Mucosa of rectum (tissue), 2 donors: ENCODE measurements at regions not wholly inside any gene's neighbourhood (a gene's known extent, or its start where the extent isn't known, plus 50 kb on each side); places are given as distances from the start of the nearest gene placed in this dataset.

ENCODE experiments used
- H3K27ac ChIP-seq, 2 donors: one replicate each; pipeline ENCODE4 v1.7.0; 2013; ENCODE audit warnings: inconsistent platforms in 2 of 2, low read depth in 2 of 2, low read length in 2 of 2
- H3K27me3 ChIP-seq, 2 donors: one replicate each; pipeline ENCODE4 v1.7.0; 2013; ENCODE audit warnings: low read length in 2 of 2; ENCODE audit not compliant: control insufficient read depth in 2 of 2, insufficient read depth in 2 of 2
- H3K36me3 ChIP-seq, 2 donors: one replicate each; pipeline ENCODE4 v1.7.0; 2013; ENCODE audit warnings: low read length in 2 of 2; ENCODE audit not compliant: control insufficient read depth in 2 of 2, insufficient read depth in 2 of 2
- H3K4me1 ChIP-seq, 2 donors: one replicate each; pipeline ENCODE4 v1.7.0; 2013; ENCODE audit warnings: low read length in 2 of 2, mild to moderate bottlenecking in 1 of 2; ENCODE audit not compliant: control insufficient read depth in 2 of 2, insufficient read depth in 2 of 2
- H3K4me3 ChIP-seq, 2 donors: one replicate each; pipeline ENCODE4 v1.7.0; 2013; ENCODE audit warnings: low read length in 2 of 2
- H3K9ac ChIP-seq, 2 donors: one replicate each; pipeline ENCODE4 v1.7.0; 2013; ENCODE audit warnings: low read length in 2 of 2, low read depth in 1 of 2, mild to moderate bottlenecking in 1 of 2
- H3K9me3 ChIP-seq, 2 donors: one replicate each; pipeline ENCODE4 v1.7.0; 2013; ENCODE audit warnings: low read length in 2 of 2; ENCODE audit not compliant: control insufficient read depth in 2 of 2
- donor health status: healthy.
- donor health status: Normal muscosa, but diverticular disease.

GRCh38 chr12:86379337-86379736 lies 123.1 kb upstream of the MGAT4C start:
- no peak overlapping the region for H3K27ac ChIP-seq
- H3K27me3 ChIP-seq: no peaks in the 10 kb centered on the region
- no peaks in the 10 kb centered on the region for H3K36me3 ChIP-seq
- no peak overlapping the region for H3K4me3 ChIP-seq
- no peak overlapping the region for H3K9ac ChIP-seq
- H3K4me1 ChIP-seq: no peaks in the 10 kb centered on the region
- H3K9me3 ChIP-seq: no peaks in the 10 kb centered on the region

- Histone ChIP-seq H3K4me3 (no peak overlapping the region), H3K9ac (no peak overlapping the region), H3K4me1 (no peaks in the 10 kb centered on the region), H3K9me3 (no peaks in the 10 kb centered on the region), H3K27ac (no peak overlapping the region), H3K36me3 (no peaks in the 10 kb centered on the region), H3K27me3 (no peaks in the 10 kb centered on the region)
Measured at GRCh38 chr12:86376052-86376451, 119.9 kb upstream of the MGAT4C start.

DNA sequence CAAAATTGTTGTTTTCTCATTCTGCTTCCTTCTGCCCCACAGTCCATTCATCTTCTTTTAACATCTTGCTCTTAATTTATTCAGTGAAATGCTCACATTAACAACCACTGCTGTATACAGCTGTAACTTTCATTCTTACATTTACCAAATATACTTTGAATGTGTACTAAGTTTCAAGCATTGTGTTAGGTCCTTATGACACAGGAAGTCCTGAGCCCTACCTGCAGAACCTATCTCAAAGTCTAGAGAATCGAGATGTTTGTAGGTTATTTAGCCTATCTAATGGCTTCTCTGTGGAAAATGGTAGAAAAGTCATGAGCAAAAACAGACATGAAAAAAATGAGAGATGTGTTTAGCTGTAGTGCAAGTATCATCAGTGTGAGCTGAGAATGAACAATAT lies 117.6 kb upstream of the MGAT4C start:
- H3K9ac ChIP-seq: no peak overlapping the region
- no peak overlapping the region for H3K27ac ChIP-seq
- H3K27me3 ChIP-seq: no peaks in the 10 kb centered on the region
- no peaks in the 10 kb centered on the region for H3K9me3 ChIP-seq
- H3K4me3 ChIP-seq: no peak overlapping the region
- no peaks in the 10 kb centered on the region for H3K36me3 ChIP-seq
- H3K4me1 ChIP-seq: no peaks in the 10 kb centered on the region

DNA sequence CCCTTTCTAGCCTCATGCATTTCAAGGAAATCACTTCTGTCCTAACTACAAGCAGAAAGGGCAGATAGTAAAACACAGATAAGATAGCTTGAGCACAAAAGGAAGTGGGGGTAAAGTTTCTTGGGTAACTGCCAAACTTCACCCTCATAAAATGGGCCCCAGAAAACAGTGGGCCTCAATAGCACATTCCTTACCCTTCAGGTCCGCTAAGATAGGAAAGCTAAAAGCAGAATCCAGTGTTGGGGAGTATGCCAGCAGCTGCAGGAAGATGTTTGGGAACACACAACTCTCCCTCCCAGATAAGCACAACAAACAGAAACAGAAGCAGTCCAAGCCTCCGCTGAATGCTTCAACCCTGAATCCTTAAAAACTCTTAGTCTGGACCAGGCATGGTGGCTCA lies 110.9 kb upstream of the MGAT4C start:
- H3K4me1 ChIP-seq: no peaks in the 10 kb centered on the region
- no peak overlapping the region for H3K4me3 ChIP-seq

GRCh38 chr12:86349196-86349595 lies 93.0 kb upstream of the MGAT4C start:
- Histone ChIP-seq H3K27me3 (no peaks in the 10 kb centered on the region), H3K4me3 (no peak overlapping the region), H3K27ac (no peak overlapping the region), H3K9ac (no peak overlapping the region), H3K4me1 (no peaks in the 10 kb centered on the region), H3K36me3 (no peaks in the 10 kb centered on the region), H3K9me3 (no peaks in the 10 kb centered on the region)

More for the DNA sequence above, 110.9 kb upstream of the MGAT4C start:
- Histone ChIP-seq H3K9me3 (no peaks in the 10 kb centered on the region), H3K27me3 (no peaks in the 10 kb centered on the region), H3K27ac (no peak overlapping the region), H3K9ac (no peak overlapping the region), H3K36me3 (no peaks in the 10 kb centered on the region)

DNA sequence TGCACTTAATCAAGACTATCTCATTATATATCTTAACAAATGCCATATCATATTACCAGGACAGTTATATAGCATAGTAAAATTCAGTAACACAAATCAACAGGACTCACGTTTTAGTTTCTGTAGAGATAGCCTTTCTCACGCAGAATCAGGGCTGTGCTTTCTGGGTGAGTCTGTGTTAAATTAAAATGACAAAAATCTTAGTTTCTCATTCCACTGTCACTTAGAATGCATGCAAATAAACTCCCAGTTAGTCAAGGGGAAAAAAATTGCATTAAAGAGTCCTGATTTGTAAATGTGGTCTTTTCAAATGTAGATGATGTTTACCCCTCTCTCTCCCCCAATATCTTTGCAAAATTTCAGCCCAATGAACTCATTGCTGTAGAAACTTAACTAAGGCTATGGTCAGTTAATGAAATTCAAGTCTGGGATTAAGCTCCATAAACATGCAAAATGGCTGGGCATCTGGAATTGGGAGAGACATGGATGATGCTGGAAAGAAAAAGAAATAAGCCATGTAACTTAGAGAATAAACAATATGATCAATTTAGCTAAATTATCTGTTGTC lies 77.8 kb upstream of the MGAT4C start:
- Histone ChIP-seq H3K4me3 (no peak overlapping the region), H3K36me3 (no peaks in the 10 kb centered on the region), H3K9ac (no peak overlapping the region), H3K27ac (no peak overlapping the region), H3K27me3 (no peaks in the 10 kb centered on the region), H3K4me1 (no peaks in the 10 kb centered on the region), H3K9me3 (no peaks in the 10 kb centered on the region)

DNA sequence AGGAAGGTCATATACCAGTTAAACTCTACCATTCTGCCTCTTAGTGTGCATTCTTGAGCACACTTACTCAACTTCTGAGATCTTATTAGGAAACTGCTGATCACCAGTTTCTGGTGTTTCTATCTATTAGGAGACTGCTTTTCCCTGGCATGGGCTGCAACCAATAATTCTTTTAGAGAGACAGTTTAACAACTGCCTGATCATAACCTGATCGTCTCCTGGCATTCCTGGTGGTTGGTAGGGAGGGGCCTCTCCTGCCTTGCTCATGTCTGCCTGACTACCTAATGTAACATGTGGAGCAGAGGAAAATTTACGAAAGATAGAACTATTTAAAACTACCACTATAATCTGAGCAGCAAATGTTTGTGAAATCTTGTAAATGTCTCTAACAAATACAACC lies 75.3 kb upstream of the MGAT4C start:
- H3K27me3 ChIP-seq: no peaks in the 10 kb centered on the region
- no peak overlapping the region for H3K27ac ChIP-seq
- H3K9ac ChIP-seq: no peak overlapping the region
- H3K4me3 ChIP-seq: no peak overlapping the region
- no peaks in the 10 kb centered on the region for H3K9me3 ChIP-seq
- H3K36me3 ChIP-seq: no peaks in the 10 kb centered on the region
- H3K4me1 ChIP-seq: no peaks in the 10 kb centered on the region

DNA sequence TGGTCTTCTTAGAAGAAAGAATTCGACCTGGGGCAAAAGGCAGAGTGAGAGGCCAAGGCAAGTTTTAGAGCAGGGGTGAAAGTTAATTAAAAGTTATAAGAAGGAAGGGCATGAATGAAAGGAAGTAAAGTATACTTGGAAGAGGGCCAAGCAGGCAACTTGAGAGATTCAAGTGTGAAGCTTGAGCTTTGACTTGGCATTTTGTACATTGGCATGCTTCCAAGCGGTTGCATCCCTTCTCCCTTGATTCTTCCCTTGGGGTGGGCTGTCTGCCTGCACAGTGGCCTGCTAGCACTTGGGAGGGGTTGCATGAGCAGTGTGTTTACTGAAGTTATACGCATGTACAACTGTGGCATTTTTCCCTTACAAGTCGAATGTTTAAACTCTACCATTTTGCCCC lies 74.8 kb upstream of the MGAT4C start:
- Histone ChIP-seq H3K27ac (no peak overlapping the region), H3K27me3 (no peaks in the 10 kb centered on the region), H3K9ac (no peak overlapping the region), H3K9me3 (no peaks in the 10 kb centered on the region), H3K4me3 (no peak overlapping the region), H3K36me3 (no peaks in the 10 kb centered on the region), H3K4me1 (no peaks in the 10 kb centered on the region)

DNA sequence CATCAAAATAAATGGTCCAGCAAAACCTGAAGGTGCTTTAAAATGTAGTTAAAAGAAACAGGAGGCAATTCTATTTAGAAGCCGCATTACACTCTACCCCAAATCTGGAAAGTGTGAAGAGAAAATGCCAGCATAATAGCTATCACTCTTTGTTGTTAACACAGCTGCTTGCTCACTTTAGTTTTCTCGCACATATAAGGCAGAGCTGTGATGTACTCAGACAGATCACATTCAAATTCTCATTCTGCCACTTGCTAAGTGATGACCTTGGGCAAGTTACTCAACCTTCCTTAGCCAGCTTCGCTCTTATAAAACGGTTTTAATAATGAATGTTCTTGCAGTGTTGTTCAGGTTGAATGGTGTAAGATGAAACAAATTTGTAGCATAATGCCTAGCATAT lies 56.0 kb upstream of the MGAT4C start:
- Histone ChIP-seq H3K4me1 (no peaks in the 10 kb centered on the region), H3K9me3 (no peaks in the 10 kb centered on the region), H3K9ac (no peak overlapping the region), H3K4me3 (no peak overlapping the region), H3K36me3 (no peaks in the 10 kb centered on the region), H3K27ac (no peak overlapping the region), H3K27me3 (no peaks in the 10 kb centered on the region)
